Small intestine (tissue), 7 donors: ENCODE measurements at regions not wholly inside any gene's neighbourhood (a gene's known extent, or its start where the extent isn't known, plus 50 kb on each side); places are given as distances from the start of the nearest gene placed in this dataset.
"Not testable (repeated sequence)": the region's sequence is repeated elsewhere in the genome, so short reads cannot be mapped to it uniquely, and the experiment has no call there.

Experiments
- DNase-seq, 2 donors: peaks; one replicate each; pipeline versions ENCODE4 v3.0.0 to v3.0.0-alpha.2; 2013
- FAIRE-seq: peaks from 2 replicates; lab custom pipeline; 2012; peaks lifted over from hg19 to GRCh38; lab: Jason Lieb, UNC
- H3K27ac ChIP-seq, 3 donors: one replicate each; pipeline ENCODE4 v1.5.1; 2013; ENCODE audit warnings: low read length in 2 of 3, mild to moderate bottlenecking in 2 of 3, control low read depth in 1 of 3, inconsistent platforms in 1 of 3, low read depth in 1 of 3, moderate library complexity in 1 of 3
- H3K27me3 ChIP-seq, 3 donors: one replicate each; pipeline ENCODE4 v1.6.1; 2013; ENCODE audit warnings: low read length in 3 of 3, inconsistent platforms in 1 of 3; ENCODE audit not compliant: control insufficient read depth in 3 of 3, insufficient read depth in 3 of 3
- H3K36me3 ChIP-seq, 3 donors: one replicate each; pipeline ENCODE4 v1.6.1; 2013; ENCODE audit warnings: low read length in 3 of 3, inconsistent platforms in 1 of 3, low read depth in 1 of 3, mild to moderate bottlenecking in 1 of 3, moderate library complexity in 1 of 3; ENCODE audit not compliant: control insufficient read depth in 3 of 3, insufficient read depth in 2 of 3
- H3K4me1 ChIP-seq, 3 donors: one replicate each; pipeline ENCODE4 v1.6.1; 2013; ENCODE audit warnings: low read length in 2 of 3, inconsistent platforms in 1 of 3, low read depth in 1 of 3, mild to moderate bottlenecking in 1 of 3, moderate library complexity in 1 of 3; ENCODE audit not compliant: control insufficient read depth in 3 of 3, insufficient read depth in 2 of 3
- H3K4me3 ChIP-seq, 3 donors: one replicate each; pipeline ENCODE4 v1.5.1; 2013; ENCODE audit warnings: low read length in 3 of 3, control low read depth in 1 of 3, inconsistent platforms in 1 of 3, low read depth in 1 of 3, mild to moderate bottlenecking in 1 of 3, moderate library complexity in 1 of 3
- H3K9me3 ChIP-seq, 2 donors: one replicate each; pipeline ENCODE4 v1.6.1; 2013; ENCODE audit warnings: low read depth in 1 of 2, low read length in 1 of 2; ENCODE audit not compliant: control insufficient read depth in 2 of 2, insufficient read depth in 1 of 2
- WGBS, 3 donors: extraction: QIAGEN DNeasy Blood & Tissue Kit; methylation state at CpG; one replicate each; pipeline ENCODE4 v1.1.7; 2013; 5-methylcytosine and 5-hydroxymethylcytosine counted together
- donor health status: healthy with polysubstance abuse.
- donor health status: control.
- donor health status: control.
- donor health status: Bipolar disorder and iron deficiency.
- donor health status: healthy.

DNA sequence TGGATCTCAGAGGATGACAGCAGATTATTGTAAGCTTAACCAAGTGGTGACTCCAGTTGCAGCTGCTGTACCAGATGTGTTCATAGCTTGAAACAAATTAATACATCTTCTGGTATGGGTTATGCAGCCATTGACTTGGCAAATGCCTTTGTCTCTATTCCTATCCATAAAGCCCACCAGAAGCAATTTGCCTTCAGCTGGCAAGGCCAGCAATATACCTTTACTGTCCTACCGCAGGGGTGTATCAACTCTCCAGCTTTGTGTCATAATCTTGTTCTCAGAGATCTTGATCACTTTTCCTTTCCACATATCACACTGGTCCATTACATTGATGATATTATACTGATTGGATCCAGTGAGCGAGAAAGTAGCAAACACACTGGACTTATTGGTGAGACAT is 59.3 kb upstream of the KRAS start:
- 93 to 98% (median 97%) methylated on average over 2 of the region's 2 CpGs for WGBS, 3 donors
- not testable (repeated sequence) for FAIRE-seq, H3K27me3 ChIP-seq

DNA sequence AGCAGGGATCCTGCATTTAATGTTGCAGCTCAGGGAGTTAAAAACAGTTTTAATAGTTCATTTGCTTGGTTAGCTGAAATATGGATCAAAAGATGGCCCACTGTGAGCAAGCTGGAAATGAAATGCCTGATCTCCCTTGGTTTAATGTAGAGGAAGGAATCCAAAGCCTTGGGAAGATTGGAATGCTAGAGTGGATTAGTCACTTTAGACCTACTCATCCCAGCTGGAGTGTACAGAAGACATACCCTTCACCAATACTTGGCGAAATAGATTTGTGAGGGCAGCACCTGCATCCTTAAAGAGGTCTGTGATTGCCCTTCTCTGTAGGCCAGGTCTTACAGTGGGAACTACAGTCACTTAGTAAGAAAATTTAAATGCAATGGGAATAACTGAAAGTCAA is 58.0 kb upstream of the KRAS start:
- FAIRE-seq (no peak), DNase-seq (no peak)
- H3K36me3 ChIP-seq: no peaks in the 10 kb centered on the region
- no peaks in the 10 kb centered on the region for H3K9me3 ChIP-seq
- H3K4me1 ChIP-seq: no peaks in the 10 kb centered on the region
- H3K4me3 ChIP-seq: no peak overlapping the region
- H3K27ac ChIP-seq: no peak overlapping the region
- 89 to 95% (median 92%) methylated on average over 1 of the region's 1 CpG for WGBS, 3 donors
- no peaks in the 10 kb centered on the region for H3K27me3 ChIP-seq

More for the DNA sequence above, 59.3 kb upstream of the KRAS start:
- H3K4me3 ChIP-seq, DNase-seq, H3K4me1 ChIP-seq, H3K9me3 ChIP-seq, H3K36me3 ChIP-seq, H3K27ac ChIP-seq: not testable (repeated sequence)

DNA sequence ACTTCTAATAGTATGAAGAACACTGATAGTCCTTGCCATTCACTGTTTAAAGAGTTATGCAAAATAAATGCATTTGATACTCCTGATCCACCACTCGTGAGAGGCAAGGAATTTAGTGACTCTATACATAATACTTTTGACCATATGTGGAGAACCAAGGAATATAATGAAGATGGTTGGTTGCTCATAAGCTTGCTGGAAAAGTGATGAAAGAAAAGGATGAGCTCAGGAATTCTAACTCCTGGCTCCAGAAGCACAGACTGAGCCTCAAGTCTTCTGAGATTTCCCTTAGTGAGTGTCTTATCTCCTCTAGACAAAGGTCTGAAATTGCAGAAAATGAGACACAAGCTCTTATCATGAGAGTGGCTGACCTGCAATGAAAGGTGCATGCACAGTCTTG is 57.1 kb upstream of the KRAS start:
- no peak overlapping the region for H3K27ac ChIP-seq
- H3K9me3 ChIP-seq: no peaks in the 10 kb centered on the region
- 57 to 75% (median 67%) methylated on average over 1 of the region's 1 CpG for WGBS, 3 donors
- FAIRE-seq (no peak), DNase-seq (no peak)
- H3K4me1 ChIP-seq: no peaks in the 10 kb centered on the region
- H3K27me3 ChIP-seq: no peaks in the 10 kb centered on the region
- H3K36me3 ChIP-seq: no peaks in the 10 kb centered on the region
- no peak overlapping the region for H3K4me3 ChIP-seq

DNA sequence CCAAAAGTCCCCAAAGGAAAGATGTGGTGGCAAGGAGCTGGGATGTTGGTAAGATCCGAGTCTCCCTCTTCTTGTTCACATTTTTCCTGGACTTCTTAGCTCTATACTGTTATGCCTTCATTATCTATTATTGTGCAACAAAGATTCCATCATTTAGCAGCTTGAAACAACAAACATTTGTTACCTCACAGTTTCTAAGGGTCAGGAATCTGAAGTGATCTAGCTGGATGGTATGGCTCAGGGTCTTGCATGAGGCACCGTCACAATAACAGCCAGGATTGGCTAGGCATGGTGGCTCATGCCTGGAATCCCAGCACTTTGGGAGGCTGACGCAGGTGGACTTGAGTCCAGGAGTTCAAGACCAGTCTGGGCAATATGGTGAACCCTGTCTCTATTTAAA is 51.1 kb upstream of the KRAS start:
- Histone ChIP-seq H3K27me3 (no peaks in the 10 kb centered on the region), H3K9me3 (no peaks in the 10 kb centered on the region), H3K4me3 (no peak overlapping the region), H3K4me1 (no peaks in the 10 kb centered on the region), H3K36me3 (no peaks in the 10 kb centered on the region), H3K27ac (no peak overlapping the region)
- DNase-seq: no peak
- WGBS, 3 donors: 63 to 88% (median 74%) methylated on average over 3 of the region's 3 CpGs
- FAIRE-seq: no peak
